Epithelial cell of proximal tubule (primary cell): ENCODE measurements at regions not wholly inside any gene's neighbourhood (a gene's known extent, or its start where the extent isn't known, plus 50 kb on each side); places are given as distances from the start of the nearest gene placed in this dataset.

Source experiments
- DNase-seq: peaks from one replicate; pipeline ENCODE4 v3.0.0-alpha.2; 2011; ENCODE audit warnings: low read depth
- H3K4me3 ChIP-seq: 2 replicates; pipeline ENCODE4 v1.5.1; 2011; ENCODE audit warnings: low read depth, mild to moderate bottlenecking, low read length
- CTCF ChIP-seq: conservative IDR thresholded peaks from 2 replicates; pipeline ENCODE4 v1.5.1; 2012; ENCODE audit warnings: low read depth, mild to moderate bottlenecking, low read length

GRCh38 chr5:135131801-135132680 is 98.0 kb upstream of the PITX1 start:
- no peak for DNase-seq
- TF ChIP-seq CTCF: no peak
- no peak overlapping the region for H3K4me3 ChIP-seq

- DNase-seq: no peak
- TF ChIP-seq CTCF: no peak
- H3K4me3 ChIP-seq: no peak overlapping the region
Measured at GRCh38 chr5:135130261-135131215, 96.5 kb upstream of the PITX1 start.

DNA sequence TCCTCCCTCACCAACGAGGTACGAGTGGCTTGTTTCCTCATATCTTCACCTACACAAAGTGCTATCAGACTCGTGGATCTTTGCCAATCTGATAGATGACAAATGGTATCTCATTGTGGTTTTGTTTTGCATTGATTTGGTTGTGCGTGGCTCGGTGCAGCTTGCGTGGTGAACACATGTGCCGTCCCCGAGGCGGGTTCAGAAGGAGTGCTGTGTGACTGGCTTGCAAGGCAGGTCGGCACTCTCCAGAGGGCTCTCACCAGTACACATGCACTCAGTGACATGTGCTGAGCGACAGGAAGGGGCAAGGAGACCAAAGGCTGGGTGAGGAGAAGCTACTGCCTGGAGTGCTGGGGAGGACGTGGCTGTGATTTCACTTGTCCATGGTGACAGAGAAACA is 95.3 kb upstream of the PITX1 start:
- DNase-seq: no peak
- no peak for TF ChIP-seq CTCF
- no peak overlapping the region for H3K4me3 ChIP-seq

DNA sequence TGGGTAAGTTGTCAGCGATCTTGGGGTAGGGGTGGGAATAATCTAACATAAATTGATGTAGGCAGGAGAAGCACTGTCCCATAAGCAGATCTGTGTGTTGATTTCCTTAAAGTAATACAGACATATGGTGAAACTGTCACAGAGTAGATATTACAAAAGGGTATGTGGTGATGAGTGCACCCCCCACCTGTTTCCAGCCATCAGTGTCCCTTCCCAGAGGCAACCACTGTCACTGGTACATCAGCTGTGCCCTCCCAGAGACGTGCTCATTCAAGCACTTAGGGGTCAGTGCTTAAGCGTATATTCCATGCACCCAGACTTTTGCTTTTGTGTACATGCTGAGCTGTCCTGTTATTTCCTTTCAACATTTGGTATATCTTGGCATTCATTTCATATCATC is 94.3 kb upstream of the PITX1 start:
- no peak overlapping the region for H3K4me3 ChIP-seq
- DNase-seq: no peak
- TF ChIP-seq CTCF: no peak

- no peak overlapping the region for H3K4me3 ChIP-seq
- no peak for TF ChIP-seq CTCF
- DNase-seq: no peak
Measured at GRCh38 chr5:135127439-135128240, 93.6 kb upstream of the PITX1 start.

- no peak for TF ChIP-seq CTCF
- no peak overlapping the region for H3K4me3 ChIP-seq
- DNase-seq: peak; percentile 37
Measured at GRCh38 chr5:135126688-135127438, 92.8 kb upstream of the PITX1 start.
